ENCODE measurements at regions not wholly inside any gene's neighbourhood (a gene's known extent, or its start where the extent isn't known, plus 50 kb on each side); places are given as distances from the start of the nearest gene placed in this dataset.

DNA sequence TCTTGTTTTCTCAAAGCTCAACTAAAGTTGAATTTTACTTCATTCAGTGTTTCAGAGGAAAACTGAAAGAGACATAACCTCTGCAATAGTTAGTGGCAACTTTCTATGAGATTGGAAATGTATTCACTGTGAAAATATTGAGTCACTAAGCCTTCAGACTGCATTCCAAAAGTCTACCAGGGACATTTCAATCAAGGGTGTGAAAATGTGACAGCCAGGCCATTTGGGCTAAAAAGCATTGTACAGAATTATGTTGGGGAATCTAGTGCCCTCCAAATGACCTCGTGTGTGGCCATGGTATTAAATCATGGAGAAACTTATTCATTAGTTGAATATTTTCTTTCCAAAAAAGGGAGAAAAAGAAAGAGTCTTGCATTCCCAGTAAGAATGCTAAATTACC is 251.9 kb downstream of the GRB14 start:
- Histone ChIP-seq H4K91ac (replicated peaks; ENCODE audit: insufficient read length, low read length) (no peak overlapping the region), H4K5ac (ENCODE audit: insufficient read length, low read depth, low read length) (no peak overlapping the region), H3K4me2 (ENCODE audit: insufficient read depth in 1 of 2, low read depth in 2 of 2, low read length in 2 of 2) (no peak overlapping the region), H2AK5ac (ENCODE audit: low read depth, low read length) (no peak overlapping the region), H3K4me1 (replicated peaks in 1 of 4; ENCODE audit: control insufficient read depth in 3 of 4, insufficient read depth in 4 of 4, low read length in 3 of 4) (no peaks in the 10 kb centered on the region), H3K79me2 (ENCODE audit: control insufficient read depth in 1 of 2, insufficient read depth in 2 of 2, low read length in 2 of 2) (no peaks in the 10 kb centered on the region), H3K56ac (replicated peaks; ENCODE audit: insufficient read length, low read depth, low read length) (no peak overlapping the region), H4K20me1 (replicated peaks in 1 of 2; ENCODE audit: control insufficient read depth in 1 of 2, insufficient read depth in 2 of 2, low read length in 2 of 2) (no peaks in the 10 kb centered on the region), H2AFZ (ENCODE audit: low read length) (no peak overlapping the region), H2BK5ac (ENCODE audit: low read depth, low read length) (no peak overlapping the region), H2BK20ac (ENCODE audit: low read length) (no peak overlapping the region), H3K27me3 (replicated peaks in 1 of 4; ENCODE audit: control insufficient read depth in 3 of 4, extremely low read depth in 1 of 4, insufficient read depth in 3 of 4, low read length in 3 of 4) (no peaks in the 10 kb centered on the region), H4K8ac (ENCODE audit: extremely low read depth, insufficient read depth, low read length) (no peak overlapping the region), H3K23ac (ENCODE audit: insufficient read length) (no peak overlapping the region), H3K9me3 (ENCODE audit: insufficient read depth in 2 of 2, low read depth in 1 of 2, low read length in 1 of 2) (peaks cover 8 to 9% of the 10 kb centered on the region in 2 experiments; a peak in 2 of 4 replicates), H2BK12ac (ENCODE audit: low read depth, low read length) (no peak overlapping the region), H2BK120ac (replicated peaks; ENCODE audit: low read depth, low read length) (no peak overlapping the region), H3K9ac (replicated peaks in 1 of 4; ENCODE audit: extremely low read depth in 1 of 4, low read depth in 3 of 4, low read length in 3 of 4) (no peak overlapping the region), H3K23me2 (ENCODE audit: low read depth, low read length) (no peaks in the 10 kb centered on the region), H3K4me3 (ENCODE audit: extremely low read depth in 1 of 4, insufficient read depth in 2 of 4, low read depth in 3 of 4, low read length in 4 of 4) (no peak overlapping the region), H2BK15ac (ENCODE audit: low read length) (no peak overlapping the region), H3K18ac (ENCODE audit: extremely low read depth, low read length) (no peak overlapping the region), H3K27ac (ENCODE audit: low read depth, low read length) (no peak overlapping the region), H3K79me1 (ENCODE audit: low read depth, low read length) (no peaks in the 10 kb centered on the region), H3K14ac (ENCODE audit: insufficient read length) (no peak overlapping the region), H3K36me3 (ENCODE audit: control insufficient read depth in 2 of 4, insufficient read depth in 4 of 4, low read length in 3 of 4) (no peaks in the 10 kb centered on the region), H3K4ac (replicated peaks; ENCODE audit: insufficient read length, low read depth, low read length) (no peak overlapping the region)
- FAIRE-seq (no peak), DNase-seq (ENCODE audit: low read depth in 1 of 2, low spot score in 2 of 2) (no peak)
- ChIA-PET POLR2A (ENCODE audit: partially characterized antibody) (no interaction called here), CTCF (ENCODE audit: partially characterized antibody) (no interaction called here)
- TF ChIP-seq BCL11A (IDR thresholded peaks at IDR 0.05; ENCODE audit: low read depth in 2 of 2, low read length in 2 of 2), result no peak
- TF ChIP-seq, protein P1, sequence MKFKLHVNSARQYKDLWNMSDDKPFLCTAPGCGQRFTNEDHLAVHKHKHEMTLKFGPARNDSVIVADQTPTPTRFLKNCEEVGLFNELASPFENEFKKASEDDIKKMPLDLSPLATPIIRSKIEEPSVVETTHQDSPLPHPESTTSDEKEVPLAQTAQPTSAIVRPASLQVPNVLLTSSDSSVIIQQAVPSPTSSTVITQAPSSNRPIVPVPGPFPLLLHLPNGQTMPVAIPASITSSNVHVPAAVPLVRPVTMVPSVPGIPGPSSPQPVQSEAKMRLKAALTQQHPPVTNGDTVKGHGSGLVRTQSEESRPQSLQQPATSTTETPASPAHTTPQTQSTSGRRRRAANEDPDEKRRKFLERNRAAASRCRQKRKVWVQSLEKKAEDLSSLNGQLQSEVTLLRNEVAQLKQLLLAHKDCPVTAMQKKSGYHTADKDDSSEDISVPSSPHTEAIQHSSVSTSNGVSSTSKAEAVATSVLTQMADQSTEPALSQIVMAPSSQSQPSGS (IDR thresholded peaks at IDR 0.05; ENCODE audit: low read length), result no peak
- WGBS, 2 experiments (ENCODE audit: extremely low coverage in 1 of 2, insufficient coverage in 1 of 2, insufficient read length in 1 of 2, insufficient replicate concordance in 2 of 2, low coverage in 1 of 2, low lambda C conversion rate in 2 of 2, missing lambda C conversion rate in 1 of 2), result 84% methylated on average over 1 of the region's 1 CpG; no CpG with 5 or more reads in 1 of the 2 experiments

Measured in H1 (cell line).